SK-N-SH (cell line): ENCODE measurements at regions not wholly inside any gene's neighbourhood (a gene's known extent, or its start where the extent isn't known, plus 50 kb on each side); places are given as distances from the start of the nearest gene placed in this dataset.

Experiments used
- CTCF ChIA-PET: fragments of 300-600, 350-600 bp; formaldehyde crosslinking; extraction: SDS; loops from one replicate; lab custom pipeline; 2021; lab: Yijun Ruan, JAX
- POLR2A ChIA-PET: fragments of 350-600 bp; sonication (Branson Sonifier 250); formaldehyde crosslinking; extraction: SDS; loops from one replicate; lab custom pipeline; 2020; ENCODE audit warnings: antibody characterized with exemption, inconsistent platforms; lab: Yijun Ruan, JAX
- DNase-seq: peaks from one replicate; pipeline ENCODE4 v3.0.0; 2012
- H2AFZ ChIP-seq: fragments of 200-600 bp; sonication (generic); 2 replicates; pipeline ENCODE4 v1.8.1; 2016; ENCODE audit warnings: antibody characterized with exemption, mild to moderate bottlenecking, low read depth
- H3F3A ChIP-seq: fragments of 200-600 bp; sonication (generic); replicated peaks from 2 replicates; pipeline ENCODE3; 2016; ENCODE audit warnings: antibody characterized with exemption, mild to moderate bottlenecking; ENCODE audit not compliant: insufficient read depth
- H3K27ac ChIP-seq, 2 experiments: fragments of 200-500 bp in 1 of 2; fragments of 200-600 bp in 1 of 2; sonication (Bioruptor generic) in 1 of 2; sonication (generic), shearing (Covaris generic) in 1 of 2; 2 replicates each; pipeline versions ENCODE4 v1.5.1 to v1.6.1; 2014 to 2016; ENCODE audit warnings: low read depth in 2 of 2, inconsistent platforms in 1 of 2, low read length in 1 of 2, mild to moderate bottlenecking in 1 of 2, mixed read lengths in 1 of 2
- H3K27me3 ChIP-seq: fragments of 200-600 bp; sonication (generic), shearing (Covaris generic); 2 replicates; pipeline ENCODE4 v1.6.1; 2016; ENCODE audit warnings: mixed run types; ENCODE audit not compliant: insufficient read depth
- H3K36me3 ChIP-seq, 2 experiments: fragments of 200-500 bp in 1 of 2; fragments of 200-600 bp in 1 of 2; sonication (Bioruptor generic) in 1 of 2; sonication (generic) in 1 of 2; replicated peaks in 1 of 2; 2 replicates each; pipeline versions ENCODE3 to v1.5.1; 2014 to 2016; ENCODE audit warnings: low read length in 1 of 2, mild to moderate bottlenecking in 1 of 2; ENCODE audit not compliant: insufficient read depth in 2 of 2, control insufficient read depth in 1 of 2
- H3K4me1 ChIP-seq, 2 experiments: fragments of 200-500 bp in 1 of 2; fragments of 200-600 bp in 1 of 2; sonication (Bioruptor generic) in 1 of 2; sonication (generic), shearing (Covaris generic) in 1 of 2; 2 replicates each; pipeline versions ENCODE4 v1.5.1 to v1.6.1; 2014 to 2016; ENCODE audit warnings: low read depth in 1 of 2, low read length in 1 of 2, mixed run types in 1 of 2; ENCODE audit not compliant: insufficient read depth in 2 of 2, control insufficient read depth in 1 of 2
- H3K4me2 ChIP-seq: fragments of 200-600 bp; sonication (generic), shearing (Covaris generic); 2 replicates; pipeline ENCODE4 v1.6.1; 2017; ENCODE audit warnings: mixed run types
- H3K4me3 ChIP-seq, 2 experiments: fragments of 200-500 bp in 1 of 2; fragments of 200-600 bp in 1 of 2; sonication (Bioruptor generic) in 1 of 2; sonication (generic), shearing (Covaris generic) in 1 of 2; 2 replicates each; pipeline versions ENCODE4 v1.5.1 to v1.8.1; 2014 to 2016; ENCODE audit warnings: low read depth in 2 of 2, inconsistent platforms in 1 of 2, low read length in 1 of 2, mild to moderate bottlenecking in 1 of 2, mixed read lengths in 1 of 2, moderate library complexity in 1 of 2
- H3K79me2 ChIP-seq: fragments of 200-600 bp; sonication (generic); 2 replicates; pipeline ENCODE4 v1.8.1; 2017; ENCODE audit warnings: mild to moderate bottlenecking; ENCODE audit not compliant: insufficient read depth
- H3K9ac ChIP-seq: fragments of 200-600 bp; sonication (generic); 2 replicates; pipeline ENCODE4 v1.6.1; 2017; ENCODE audit warnings: mixed run types
- H3K9me2 ChIP-seq: fragments of 200-600 bp; sonication (generic); 2 replicates; pipeline ENCODE4 v1.6.1; 2017; ENCODE audit warnings: mixed run types
- H3K9me3 ChIP-seq: fragments of 200-600 bp; sonication (generic); 2 replicates; pipeline ENCODE4 v1.6.1; 2017; ENCODE audit warnings: mixed run types, mild to moderate bottlenecking, moderate library complexity
- H4K20me1 ChIP-seq: fragments of 200-600 bp; sonication (generic); 2 replicates; pipeline ENCODE4 v1.6.1; 2017; ENCODE audit warnings: mild to moderate bottlenecking, mixed run types; ENCODE audit not compliant: insufficient read depth
- CHD2 ChIP-seq: fragments of 150-350 bp; IDR thresholded peaks from 2 replicates; pipeline ENCODE4 v1.6.1; 2018; ENCODE audit warnings: low read length; ENCODE audit not compliant: partially characterized antibody
- ELF1 ChIP-seq: IDR thresholded peaks from 2 replicates; pipeline ENCODE4 v1.4.0; 2012
- EZH2phosphoT487 ChIP-seq: fragments of 200-600 bp; sonication (generic); IDR thresholded peaks from 2 replicates; pipeline ENCODE4 v1.6.1; 2017; ENCODE audit warnings: low read depth, mixed run types, mild to moderate bottlenecking, antibody characterized with exemption, moderate library complexity, borderline replicate concordance
- FOXJ3 ChIP-seq: sonication (generic); formaldehyde crosslinking; IDR thresholded peaks from 2 replicates; pipeline ENCODE4 v1.5.1; 2020; ENCODE audit warnings: mild to moderate bottlenecking, missing genetic modification reagents
- GABPA ChIP-seq: IDR thresholded peaks from 2 replicates; pipeline ENCODE4 v1.4.0; 2012; ENCODE audit warnings: low read depth, mild to moderate bottlenecking
- JUND ChIP-seq: IDR thresholded peaks from 2 replicates; pipeline ENCODE4 v1.4.0; 2012
- NRF1 ChIP-seq: IDR thresholded peaks from 2 replicates; pipeline ENCODE4 v1.6.1; 2012; ENCODE audit warnings: low read depth, mild to moderate bottlenecking, low read length
- POLR2AphosphoS5 ChIP-seq: IDR thresholded peaks from 2 replicates; pipeline ENCODE4 v1.6.1; 2012; ENCODE audit warnings: low read depth, low read length
- RAD21 ChIP-seq: IDR thresholded peaks from 2 replicates; pipeline ENCODE4 v1.6.1; 2012; ENCODE audit warnings: mild to moderate bottlenecking, low read length
- RFX5 ChIP-seq: IDR thresholded peaks from 2 replicates; pipeline ENCODE4 v1.6.1; 2012; ENCODE audit warnings: mild to moderate bottlenecking, improper control_type of control experiment, low read length
- SMC3 ChIP-seq: IDR thresholded peaks from 2 replicates; pipeline ENCODE4 v1.6.1; 2012; ENCODE audit warnings: low read depth, low read length, improper control_type of control experiment
- TCF12 ChIP-seq: IDR thresholded peaks from 2 replicates; pipeline ENCODE4 v1.4.0; 2012
- TEAD4 ChIP-seq: IDR thresholded peaks from 2 replicates; pipeline ENCODE4 v1.4.0; 2012; ENCODE audit warnings: mild to moderate bottlenecking, borderline replicate concordance; ENCODE audit not compliant: insufficient read depth
- YY1 ChIP-seq: IDR thresholded peaks from 2 replicates; pipeline ENCODE4 v1.4.0; 2012; ENCODE audit warnings: low read depth, mild to moderate bottlenecking
- whole genome bisulfite sequencing: methylation state at CpG from one replicate; pipeline ENCODE4 v1.1.6; 2017; ENCODE audit warnings: low lambda C conversion rate; 5-methylcytosine and 5-hydroxymethylcytosine counted together
- TF ChIP-seq, protein P1 (sequence below): fragments of 200-600 bp; sonication (generic); IDR thresholded peaks from 2 replicates; pipeline ENCODE4 v1.6.1; 2017; ENCODE audit warnings: antibody characterized with exemption, mild to moderate bottlenecking, moderate library complexity
- TF ChIP-seq, protein P2 (sequence below): IDR thresholded peaks from 2 replicates; pipeline ENCODE4; 2012
- TF ChIP-seq, protein P3 (sequence below): fragments of 150-350 bp; IDR thresholded peaks from 2 replicates; pipeline ENCODE4 v1.6.1; 2016; ENCODE audit warnings: mild to moderate bottlenecking, low read depth, low read length
- TF ChIP-seq, protein P4 (sequence below): IDR thresholded peaks from 2 replicates; pipeline ENCODE4 v1.4.0; 2012; ENCODE audit warnings: low read depth
- TF ChIP-seq, protein P5 (sequence below): IDR thresholded peaks from 2 replicates; pipeline ENCODE4 v1.6.1; 2012; ENCODE audit warnings: mild to moderate bottlenecking, low read depth, low read length, moderate library complexity

DNA sequence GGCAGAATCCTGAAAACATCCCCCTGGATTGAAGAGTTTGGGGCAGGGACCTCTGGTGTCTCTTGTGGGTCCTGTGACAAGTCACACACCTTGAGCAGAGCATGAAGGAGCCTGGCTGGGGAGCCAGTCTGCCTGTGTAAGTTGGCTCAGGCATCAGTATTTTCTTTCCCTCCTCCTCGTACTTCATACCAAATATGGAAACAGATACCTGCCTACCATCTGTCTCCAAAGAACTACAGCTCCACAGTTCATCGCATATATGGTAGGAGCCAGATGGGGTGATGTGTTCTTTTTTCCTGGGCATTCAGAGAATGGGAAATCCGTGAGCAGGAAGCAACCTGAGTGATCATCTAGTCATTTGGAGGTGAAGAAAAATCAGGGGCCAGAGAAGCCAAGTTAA is 177.3 kb upstream of the RAD23B start (continued):
- TF ChIP-seq, protein P1, sequence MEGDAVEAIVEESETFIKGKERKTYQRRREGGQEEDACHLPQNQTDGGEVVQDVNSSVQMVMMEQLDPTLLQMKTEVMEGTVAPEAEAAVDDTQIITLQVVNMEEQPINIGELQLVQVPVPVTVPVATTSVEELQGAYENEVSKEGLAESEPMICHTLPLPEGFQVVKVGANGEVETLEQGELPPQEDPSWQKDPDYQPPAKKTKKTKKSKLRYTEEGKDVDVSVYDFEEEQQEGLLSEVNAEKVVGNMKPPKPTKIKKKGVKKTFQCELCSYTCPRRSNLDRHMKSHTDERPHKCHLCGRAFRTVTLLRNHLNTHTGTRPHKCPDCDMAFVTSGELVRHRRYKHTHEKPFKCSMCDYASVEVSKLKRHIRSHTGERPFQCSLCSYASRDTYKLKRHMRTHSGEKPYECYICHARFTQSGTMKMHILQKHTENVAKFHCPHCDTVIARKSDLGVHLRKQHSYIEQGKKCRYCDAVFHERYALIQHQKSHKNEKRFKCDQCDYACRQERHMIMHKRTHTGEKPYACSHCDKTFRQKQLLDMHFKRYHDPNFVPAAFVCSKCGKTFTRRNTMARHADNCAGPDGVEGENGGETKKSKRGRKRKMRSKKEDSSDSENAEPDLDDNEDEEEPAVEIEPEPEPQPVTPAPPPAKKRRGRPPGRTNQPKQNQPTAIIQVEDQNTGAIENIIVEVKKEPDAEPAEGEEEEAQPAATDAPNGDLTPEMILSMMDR: no peak
- TF ChIP-seq, protein P2, sequence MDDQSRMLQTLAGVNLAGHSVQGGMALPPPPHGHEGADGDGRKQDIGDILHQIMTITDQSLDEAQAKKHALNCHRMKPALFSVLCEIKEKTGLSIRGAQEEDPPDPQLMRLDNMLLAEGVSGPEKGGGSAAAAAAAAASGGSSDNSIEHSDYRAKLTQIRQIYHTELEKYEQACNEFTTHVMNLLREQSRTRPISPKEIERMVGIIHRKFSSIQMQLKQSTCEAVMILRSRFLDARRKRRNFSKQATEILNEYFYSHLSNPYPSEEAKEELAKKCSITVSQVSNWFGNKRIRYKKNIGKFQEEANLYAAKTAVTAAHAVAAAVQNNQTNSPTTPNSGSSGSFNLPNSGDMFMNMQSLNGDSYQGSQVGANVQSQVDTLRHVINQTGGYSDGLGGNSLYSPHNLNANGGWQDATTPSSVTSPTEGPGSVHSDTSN: no peak
- TF ChIP-seq TCF12 (no peak), TEAD4 (no peak), GABPA (no peak), RAD21 (no peak), CHD2 (no peak), RFX5 (no peak), NRF1 (no peak), POLR2AphosphoS5 (no peak)
- TF ChIP-seq, protein P3, sequence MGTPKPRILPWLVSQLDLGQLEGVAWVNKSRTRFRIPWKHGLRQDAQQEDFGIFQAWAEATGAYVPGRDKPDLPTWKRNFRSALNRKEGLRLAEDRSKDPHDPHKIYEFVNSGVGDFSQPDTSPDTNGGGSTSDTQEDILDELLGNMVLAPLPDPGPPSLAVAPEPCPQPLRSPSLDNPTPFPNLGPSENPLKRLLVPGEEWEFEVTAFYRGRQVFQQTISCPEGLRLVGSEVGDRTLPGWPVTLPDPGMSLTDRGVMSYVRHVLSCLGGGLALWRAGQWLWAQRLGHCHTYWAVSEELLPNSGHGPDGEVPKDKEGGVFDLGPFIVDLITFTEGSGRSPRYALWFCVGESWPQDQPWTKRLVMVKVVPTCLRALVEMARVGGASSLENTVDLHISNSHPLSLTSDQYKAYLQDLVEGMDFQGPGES: no peak

DNA sequence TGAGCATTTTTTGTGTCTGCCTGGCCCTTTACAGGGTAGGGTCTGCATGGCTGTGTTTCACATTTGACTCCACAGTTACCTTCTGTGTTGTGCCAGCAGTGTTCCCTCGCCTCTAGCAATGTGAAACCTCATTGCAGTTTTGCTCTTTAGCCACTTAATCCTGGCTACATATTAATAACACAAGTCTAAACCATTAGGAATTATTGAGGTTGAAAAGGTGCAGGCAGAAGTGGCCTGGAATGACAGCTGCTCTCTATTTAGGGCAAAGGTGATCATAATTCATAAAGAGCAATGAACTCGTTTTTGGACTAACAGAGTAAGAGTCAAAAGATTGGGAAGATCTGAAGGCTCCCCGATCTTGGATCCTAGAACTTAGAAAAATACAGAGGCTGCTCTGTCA is 176.7 kb upstream of the RAD23B start:
- DNase-seq: no peak
- Histone ChIP-seq H3K79me2 (no peaks in the 10 kb centered on the region), H3F3A (no peaks in the 10 kb centered on the region), H3K4me3 (no peak overlapping the region), H3K9me3 (no peaks in the 10 kb centered on the region), H3K9ac (no peak overlapping the region), H3K36me3 (no peaks in the 10 kb centered on the region), H2AFZ (no peak overlapping the region), H3K27ac (no peak overlapping the region; a peak in 1 of 4 replicates), H3K9me2 (no peaks in the 10 kb centered on the region), H3K4me2 (no peak overlapping the region), H4K20me1 (no peaks in the 10 kb centered on the region), H3K4me1 (peaks cover 0 to 12% of the 10 kb centered on the region in 2 experiments; a peak in 1 of 4 replicates), H3K27me3 (no peaks in the 10 kb centered on the region)
- POLR2A ChIA-PET: no interaction called here
- 17% methylated on average over 3 of the region's 3 CpGs for WGBS
- CTCF ChIA-PET: no interaction called here
- TF ChIP-seq EZH2phosphoT487 (no peak), NRF1 (no peak), RAD21 (no peak), SMC3 (no peak), YY1 (no peak), JUND (no peak), ELF1 (no peak), FOXJ3 (no peak)
- TF ChIP-seq, protein P3: no peak
- TF ChIP-seq, protein P4, sequence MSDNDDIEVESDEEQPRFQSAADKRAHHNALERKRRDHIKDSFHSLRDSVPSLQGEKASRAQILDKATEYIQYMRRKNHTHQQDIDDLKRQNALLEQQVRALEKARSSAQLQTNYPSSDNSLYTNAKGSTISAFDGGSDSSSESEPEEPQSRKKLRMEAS: no peak
- TF ChIP-seq, protein P1: no peak
- TF ChIP-seq, protein P5, sequence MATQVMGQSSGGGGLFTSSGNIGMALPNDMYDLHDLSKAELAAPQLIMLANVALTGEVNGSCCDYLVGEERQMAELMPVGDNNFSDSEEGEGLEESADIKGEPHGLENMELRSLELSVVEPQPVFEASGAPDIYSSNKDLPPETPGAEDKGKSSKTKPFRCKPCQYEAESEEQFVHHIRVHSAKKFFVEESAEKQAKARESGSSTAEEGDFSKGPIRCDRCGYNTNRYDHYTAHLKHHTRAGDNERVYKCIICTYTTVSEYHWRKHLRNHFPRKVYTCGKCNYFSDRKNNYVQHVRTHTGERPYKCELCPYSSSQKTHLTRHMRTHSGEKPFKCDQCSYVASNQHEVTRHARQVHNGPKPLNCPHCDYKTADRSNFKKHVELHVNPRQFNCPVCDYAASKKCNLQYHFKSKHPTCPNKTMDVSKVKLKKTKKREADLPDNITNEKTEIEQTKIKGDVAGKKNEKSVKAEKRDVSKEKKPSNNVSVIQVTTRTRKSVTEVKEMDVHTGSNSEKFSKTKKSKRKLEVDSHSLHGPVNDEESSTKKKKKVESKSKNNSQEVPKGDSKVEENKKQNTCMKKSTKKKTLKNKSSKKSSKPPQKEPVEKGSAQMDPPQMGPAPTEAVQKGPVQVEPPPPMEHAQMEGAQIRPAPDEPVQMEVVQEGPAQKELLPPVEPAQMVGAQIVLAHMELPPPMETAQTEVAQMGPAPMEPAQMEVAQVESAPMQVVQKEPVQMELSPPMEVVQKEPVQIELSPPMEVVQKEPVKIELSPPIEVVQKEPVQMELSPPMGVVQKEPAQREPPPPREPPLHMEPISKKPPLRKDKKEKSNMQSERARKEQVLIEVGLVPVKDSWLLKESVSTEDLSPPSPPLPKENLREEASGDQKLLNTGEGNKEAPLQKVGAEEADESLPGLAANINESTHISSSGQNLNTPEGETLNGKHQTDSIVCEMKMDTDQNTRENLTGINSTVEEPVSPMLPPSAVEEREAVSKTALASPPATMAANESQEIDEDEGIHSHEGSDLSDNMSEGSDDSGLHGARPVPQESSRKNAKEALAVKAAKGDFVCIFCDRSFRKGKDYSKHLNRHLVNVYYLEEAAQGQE: no peak
- TF ChIP-seq, all 33 proteins: peak for 0
